Rectal smooth muscle tissue (tissue), 1 donor: ENCODE measurements at regions not wholly inside any gene's neighbourhood (a gene's known extent, or its start where the extent isn't known, plus 50 kb on each side); places are given as distances from the start of the nearest gene placed in this dataset.
"Not testable (repeated sequence)": the region's sequence is repeated elsewhere in the genome, so short reads cannot be mapped to it uniquely, and the experiment has no call there.

ENCODE experiments used
- H3K27ac ChIP-seq: one replicate; pipeline ENCODE4 v1.7.0; 2013; ENCODE audit warnings: low read depth, low read length, inconsistent platforms
- H3K27me3 ChIP-seq: one replicate; pipeline ENCODE4 v1.7.0; 2013; ENCODE audit warnings: low read length; ENCODE audit not compliant: control insufficient read depth, insufficient read depth
- H3K36me3 ChIP-seq: one replicate; pipeline ENCODE4 v1.7.0; 2013; ENCODE audit warnings: low read length; ENCODE audit not compliant: control insufficient read depth, insufficient read depth
- H3K4me1 ChIP-seq: one replicate; pipeline ENCODE4 v1.7.0; 2013; ENCODE audit warnings: low read length; ENCODE audit not compliant: control insufficient read depth, insufficient read depth
- H3K4me3 ChIP-seq: one replicate; pipeline ENCODE4 v1.7.0; 2013; ENCODE audit warnings: low read length
- H3K9ac ChIP-seq: one replicate; pipeline ENCODE4 v1.7.0; 2013; ENCODE audit warnings: low read length

- Histone ChIP-seq H3K4me1 (no peaks in the 10 kb centered on the region), H3K27ac (no peak overlapping the region), H3K36me3 (no peaks in the 10 kb centered on the region), H3K27me3 (no peaks in the 10 kb centered on the region), H3K9ac (no peak overlapping the region), H3K4me3 (no peak overlapping the region)
Measured at GRCh38 chr21:28063241-28064216, 929.1 kb downstream of the LTN1 start.

- H3K27ac ChIP-seq, H3K9ac ChIP-seq, H3K4me3 ChIP-seq, H3K4me1 ChIP-seq, H3K27me3 ChIP-seq, H3K36me3 ChIP-seq: not testable (repeated sequence)
Measured at GRCh38 chr21:28052956-28053355, 939.7 kb downstream of the LTN1 start.

GRCh38 chr21:28051649-28052048 is 941.0 kb downstream of the LTN1 start:
- not testable (repeated sequence) for H3K27ac ChIP-seq, H3K9ac ChIP-seq, H3K27me3 ChIP-seq, H3K4me1 ChIP-seq, H3K4me3 ChIP-seq, H3K36me3 ChIP-seq

GRCh38 chr21:28035692-28036091 is 957.0 kb downstream of the LTN1 start:
- not testable (repeated sequence) for H3K27ac ChIP-seq, H3K4me3 ChIP-seq, H3K4me1 ChIP-seq, H3K36me3 ChIP-seq, H3K9ac ChIP-seq, H3K27me3 ChIP-seq

- H3K4me3 ChIP-seq, H3K36me3 ChIP-seq, H3K27me3 ChIP-seq, H3K27ac ChIP-seq, H3K9ac ChIP-seq, H3K4me1 ChIP-seq: not testable (repeated sequence)
Measured at GRCh38 chr21:28034916-28035315, 957.8 kb downstream of the LTN1 start.

- H3K4me3 ChIP-seq, H3K27me3 ChIP-seq, H3K27ac ChIP-seq, H3K9ac ChIP-seq, H3K36me3 ChIP-seq, H3K4me1 ChIP-seq: not testable (repeated sequence)
Measured at GRCh38 chr21:28034334-28034733, 958.3 kb downstream of the LTN1 start.

GRCh38 chr21:28032652-28033051 is 960.0 kb downstream of the LTN1 start:
- not testable (repeated sequence) for H3K4me3 ChIP-seq, H3K27me3 ChIP-seq, H3K9ac ChIP-seq, H3K27ac ChIP-seq, H3K4me1 ChIP-seq, H3K36me3 ChIP-seq

GRCh38 chr21:28031066-28031465 is 961.6 kb downstream of the LTN1 start:
- H3K27ac ChIP-seq, H3K36me3 ChIP-seq, H3K4me3 ChIP-seq, H3K27me3 ChIP-seq, H3K4me1 ChIP-seq, H3K9ac ChIP-seq: not testable (repeated sequence)

GRCh38 chr21:28025111-28025510 is 967.6 kb downstream of the LTN1 start:
- Histone ChIP-seq H3K36me3 (no peaks in the 10 kb centered on the region), H3K27ac (no peak overlapping the region), H3K9ac (no peak overlapping the region), H3K4me3 (no peak overlapping the region), H3K4me1 (no peaks in the 10 kb centered on the region), H3K27me3 (no peaks in the 10 kb centered on the region)

GRCh38 chr21:28018741-28019669 is 973.7 kb downstream of the LTN1 start:
- Histone ChIP-seq H3K27ac (no peak overlapping the region), H3K27me3 (no peaks in the 10 kb centered on the region), H3K4me1 (no peaks in the 10 kb centered on the region), H3K9ac (no peak overlapping the region), H3K4me3 (no peak overlapping the region), H3K36me3 (no peaks in the 10 kb centered on the region)

- no peak overlapping the region for H3K4me3 ChIP-seq
Measured at GRCh38 chr21:28018213-28018612, 974.5 kb downstream of the LTN1 start.

GRCh38 chr21:28016571-28016970 is 976.1 kb downstream of the LTN1 start:
- Histone ChIP-seq H3K27ac (no peak overlapping the region), H3K4me1 (no peaks in the 10 kb centered on the region), H3K4me3 (no peak overlapping the region), H3K36me3 (no peaks in the 10 kb centered on the region), H3K9ac (no peak overlapping the region), H3K27me3 (no peaks in the 10 kb centered on the region)

More at GRCh38 chr21:28018213-28018612, 974.5 kb downstream of the LTN1 start:
- no peak overlapping the region for H3K27ac ChIP-seq
- H3K27me3 ChIP-seq, result no peaks in the 10 kb centered on the region
- no peaks in the 10 kb centered on the region for H3K4me1 ChIP-seq
- H3K36me3 ChIP-seq, result no peaks in the 10 kb centered on the region
- H3K9ac ChIP-seq, result no peak overlapping the region
